Activated T-helper 2 cell treated with anti-CD3 and anti-CD28 coated beads, Interferon-gamma antibody, Interleukin-2, Interleukin-4, amounts not matched to agents 10 μg/mL and 5 μg/mL and 100 μg/mL, durations not matched to agents 14 hours and 24 hours and 36 hours (primary cell): ENCODE measurements at regions not wholly inside any gene's neighbourhood (a gene's known extent, or its start where the extent isn't known, plus 50 kb on each side); places are given as distances from the start of the nearest gene placed in this dataset.

Experiments
- DNase-seq: peaks from one replicate; pipeline ENCODE4 v3.0.0; 2021; ENCODE audit warnings: low spot score
- H3K27ac Mint-ChIP-seq: one replicate; pipeline ENCODE4 v1.8.0; 2021; ENCODE audit warnings: mixed read lengths
- H3K27me3 Mint-ChIP-seq: one replicate; pipeline ENCODE4 v1.8.0; 2021; ENCODE audit warnings: low read depth, mixed read lengths
- H3K36me3 Mint-ChIP-seq: one replicate; pipeline ENCODE4 v1.8.0; 2021; ENCODE audit warnings: low read depth, mixed read lengths
- H3K4me1 Mint-ChIP-seq: one replicate; pipeline ENCODE4 v1.8.0; 2021; ENCODE audit warnings: low read depth, mixed read lengths
- H3K4me3 Mint-ChIP-seq: one replicate; pipeline ENCODE4 v1.8.0; 2021; ENCODE audit warnings: low read depth, mild to moderate bottlenecking, moderate library complexity, mixed read lengths
- H3K9me3 Mint-ChIP-seq: one replicate; pipeline ENCODE4 v1.8.0; 2021; ENCODE audit warnings: mixed read lengths
- intact Hi-C: fragments of 100-400 bp; cut with micrococcal nuclease; formaldehyde crosslinking; loops from one replicate; pipeline ENCODE4 v1.15.1; 2023

GRCh38 chr13:78993792-78994191, 334.8 kb upstream of the OBI1 start:
- Mint-ChIP-seq H3K4me1 (no peaks in the 10 kb centered on the region), H3K9me3 (no peaks in the 10 kb centered on the region), H3K27me3 (peaks cover 2% of the 10 kb centered on the region), H3K27ac (no peak overlapping the region), H3K36me3 (no peaks in the 10 kb centered on the region), H3K4me3 (no peak overlapping the region)
- intact Hi-C loops, result no loop called here
- no peak for DNase-seq

GRCh38 chr13:78981913-78982312, 323.0 kb upstream of the OBI1 start:
- Mint-ChIP-seq H3K4me1 (no peaks in the 10 kb centered on the region), H3K27ac (no peak overlapping the region), H3K9me3 (no peaks in the 10 kb centered on the region), H3K4me3 (no peak overlapping the region), H3K27me3 (peaks cover 11% of the 10 kb centered on the region), H3K36me3 (no peaks in the 10 kb centered on the region)
- intact Hi-C loops, result no loop called here
- no peak for DNase-seq

DNA sequence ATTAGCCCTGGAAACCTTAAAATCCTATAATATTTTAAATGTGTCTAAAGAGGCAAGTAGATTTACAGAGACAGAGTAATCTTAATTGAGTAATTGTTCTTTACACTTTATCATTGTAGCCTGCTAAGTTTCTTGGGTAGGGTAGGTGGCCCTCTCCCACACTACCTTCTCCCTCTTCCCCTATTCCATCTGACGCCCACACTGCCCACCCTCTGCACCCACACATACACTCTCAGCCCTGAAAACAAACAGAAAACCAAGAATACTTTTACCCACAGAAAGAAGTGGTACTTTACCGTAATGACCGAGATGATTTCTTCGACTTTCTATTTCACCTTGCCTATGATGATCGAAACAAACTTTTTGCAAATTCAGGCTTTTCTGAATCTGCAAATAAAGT, 320.4 kb upstream of the OBI1 start:
- intact Hi-C loops, result loop anchor here (5.0 to 10.0 kb wide), 2 partner anchors 375 to 737 kb away; partner anchors contain the start of gene POU4F1
- Mint-ChIP-seq H3K9me3 (no peaks in the 10 kb centered on the region), H3K27me3 (peaks cover 9% of the 10 kb centered on the region), H3K36me3 (no peaks in the 10 kb centered on the region), H3K4me3 (no peak overlapping the region), H3K27ac (no peak overlapping the region), H3K4me1 (no peaks in the 10 kb centered on the region)
- DNase-seq, result no peak

- DNase-seq, result no peak
- H3K36me3 Mint-ChIP-seq, result no peaks in the 10 kb centered on the region
Observed at GRCh38 chr13:78978381-78978998, 319.5 kb upstream of the OBI1 start.

GRCh38 chr13:78977311-78977710, 318.4 kb upstream of the OBI1 start:
- Mint-ChIP-seq H3K27ac (no peak overlapping the region), H3K4me1 (no peaks in the 10 kb centered on the region), H3K27me3 (peaks cover 9% of the 10 kb centered on the region), H3K9me3 (no peaks in the 10 kb centered on the region), H3K4me3 (no peak overlapping the region), H3K36me3 (no peaks in the 10 kb centered on the region)
- intact Hi-C loops, result loop anchor here (5.0 to 10.0 kb wide), 2 partner anchors 373 to 735 kb away; partner anchors contain the start of gene POU4F1
- DNase-seq, result no peak

More at GRCh38 chr13:78978381-78978998, 319.5 kb upstream of the OBI1 start:
- Mint-ChIP-seq H3K27ac (no peak overlapping the region), H3K9me3 (no peaks in the 10 kb centered on the region), H3K4me1 (no peaks in the 10 kb centered on the region), H3K4me3 (no peak overlapping the region), H3K27me3 (peaks cover 9% of the 10 kb centered on the region)
- intact Hi-C loops, result loop anchor here (1.0 to 10.0 kb wide), 3 partner anchors 374 to 840 kb away; partner anchors contain the start of gene POU4F1

DNA sequence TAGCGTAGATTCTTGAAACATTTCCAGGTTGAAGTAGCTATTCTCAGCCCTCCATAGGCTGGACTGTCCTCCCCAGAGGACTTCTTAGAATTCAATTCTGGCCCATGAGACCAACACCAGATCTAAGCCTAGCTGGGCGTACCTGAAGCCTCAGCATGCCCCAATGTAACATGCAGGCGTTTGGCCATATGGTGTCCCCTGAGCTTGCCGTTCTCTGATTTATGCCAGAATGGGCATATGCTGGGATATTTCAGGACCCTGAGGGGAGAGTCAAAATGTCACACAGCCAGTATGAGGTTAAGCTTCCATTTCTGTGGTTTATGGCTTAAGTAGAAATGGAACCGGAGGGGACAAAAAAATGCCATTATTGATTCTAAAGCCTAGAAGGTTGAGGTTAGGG, 317.7 kb upstream of the OBI1 start:
- H3K27ac Mint-ChIP-seq, result no peak overlapping the region
- H3K27me3 Mint-ChIP-seq, result peaks cover 9% of the 10 kb centered on the region
- no peaks in the 10 kb centered on the region for H3K4me1 Mint-ChIP-seq
- H3K9me3 Mint-ChIP-seq, result no peaks in the 10 kb centered on the region
- DNase-seq, result no peak
- no peaks in the 10 kb centered on the region for H3K36me3 Mint-ChIP-seq
- H3K4me3 Mint-ChIP-seq, result no peak overlapping the region
- intact Hi-C loops, result loop anchor here (5.0 to 10.0 kb wide), 2 partner anchors 372 to 734 kb away; partner anchors contain the start of gene POU4F1

- no peak overlapping the region for H3K4me3 Mint-ChIP-seq
- no peak for DNase-seq
- no peaks in the 10 kb centered on the region for H3K4me1 Mint-ChIP-seq
- no peak overlapping the region for H3K27ac Mint-ChIP-seq
- no peaks in the 10 kb centered on the region for H3K9me3 Mint-ChIP-seq
- intact Hi-C loops, result loop anchor here (10.0 kb wide), 1 partner anchor 368 kb away; the partner anchor contains the start of gene POU4F1
- no peaks in the 10 kb centered on the region for H3K36me3 Mint-ChIP-seq
- H3K27me3 Mint-ChIP-seq, result peaks cover 2% of the 10 kb centered on the region
Observed at GRCh38 chr13:78972561-78972960, 313.6 kb upstream of the OBI1 start.

GRCh38 chr13:78971355-78972025, 312.5 kb upstream of the OBI1 start:
- no peaks in the 10 kb centered on the region for H3K36me3 Mint-ChIP-seq
- intact Hi-C loops, result loop anchor here (10.0 kb wide), 1 partner anchor 367 kb away; the partner anchor contains the start of gene POU4F1
- H3K27me3 Mint-ChIP-seq, result no peaks in the 10 kb centered on the region
- no peak overlapping the region for H3K4me3 Mint-ChIP-seq
- H3K27ac Mint-ChIP-seq, result no peak overlapping the region
- no peaks in the 10 kb centered on the region for H3K9me3 Mint-ChIP-seq
- no peak for DNase-seq
- no peaks in the 10 kb centered on the region for H3K4me1 Mint-ChIP-seq

GRCh38 chr13:78960881-78961280, 301.9 kb upstream of the OBI1 start:
- no peak overlapping the region for H3K27ac Mint-ChIP-seq
- intact Hi-C loops, result no loop called here
- H3K27me3 Mint-ChIP-seq, result no peaks in the 10 kb centered on the region
- DNase-seq, result no peak
- no peaks in the 10 kb centered on the region for H3K36me3 Mint-ChIP-seq
- no peak overlapping the region for H3K4me3 Mint-ChIP-seq
- no peaks in the 10 kb centered on the region for H3K9me3 Mint-ChIP-seq
- no peaks in the 10 kb centered on the region for H3K4me1 Mint-ChIP-seq

- DNase-seq, result no peak
- no peaks in the 10 kb centered on the region for H3K27me3 Mint-ChIP-seq
- intact Hi-C loops, result no loop called here
- H3K4me3 Mint-ChIP-seq, result no peak overlapping the region
- no peaks in the 10 kb centered on the region for H3K9me3 Mint-ChIP-seq
- no peak overlapping the region for H3K27ac Mint-ChIP-seq
- no peaks in the 10 kb centered on the region for H3K36me3 Mint-ChIP-seq
- H3K4me1 Mint-ChIP-seq, result no peaks in the 10 kb centered on the region
Observed at GRCh38 chr13:78958006-78958405, 299.1 kb upstream of the OBI1 start.

DNA sequence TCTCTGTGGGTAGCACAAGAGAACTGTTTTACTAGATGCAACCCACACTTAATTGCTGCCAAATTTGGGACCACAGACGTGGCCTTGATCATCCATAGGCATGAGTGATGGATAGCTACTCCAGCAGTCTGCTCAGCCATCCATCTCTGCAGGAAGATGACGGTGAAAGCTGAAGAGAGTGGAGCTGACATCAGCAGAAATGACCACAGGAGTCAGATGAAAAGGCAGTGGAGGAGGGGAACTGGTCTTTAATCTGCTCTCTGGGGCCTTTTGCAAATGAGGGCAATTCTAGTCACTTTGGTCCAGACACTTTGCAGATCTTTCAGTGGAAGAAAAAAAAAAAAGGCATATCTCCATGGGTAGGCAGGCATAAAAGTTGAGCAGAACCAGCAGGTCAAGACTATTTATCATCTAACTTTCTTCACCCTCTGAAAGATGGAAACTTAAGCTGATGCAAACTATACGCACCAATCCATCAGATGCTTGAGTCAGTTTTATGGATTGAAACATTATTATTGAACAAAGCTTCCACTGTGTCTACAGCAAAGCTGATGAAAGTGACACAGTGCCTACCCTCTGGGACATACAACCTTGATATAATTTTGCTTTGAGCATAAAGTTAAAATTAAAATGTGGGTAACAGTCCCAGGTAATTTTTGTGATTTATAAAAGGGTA, 281.6 kb upstream of the OBI1 start:
- intact Hi-C loops, result no loop called here
- DNase-seq, result no peak
- Mint-ChIP-seq H3K27me3 (no peaks in the 10 kb centered on the region), H3K4me1 (no peaks in the 10 kb centered on the region), H3K27ac (no peak overlapping the region), H3K36me3 (no peaks in the 10 kb centered on the region), H3K9me3 (no peaks in the 10 kb centered on the region), H3K4me3 (no peak overlapping the region)

GRCh38 chr13:78934336-78934735, 275.4 kb upstream of the OBI1 start:
- intact Hi-C loops, result no loop called here
- Mint-ChIP-seq H3K9me3 (no peaks in the 10 kb centered on the region), H3K4me3 (no peak overlapping the region), H3K27ac (no peak overlapping the region), H3K27me3 (no peaks in the 10 kb centered on the region), H3K36me3 (no peaks in the 10 kb centered on the region), H3K4me1 (no peaks in the 10 kb centered on the region)
- DNase-seq, result no peak

DNA sequence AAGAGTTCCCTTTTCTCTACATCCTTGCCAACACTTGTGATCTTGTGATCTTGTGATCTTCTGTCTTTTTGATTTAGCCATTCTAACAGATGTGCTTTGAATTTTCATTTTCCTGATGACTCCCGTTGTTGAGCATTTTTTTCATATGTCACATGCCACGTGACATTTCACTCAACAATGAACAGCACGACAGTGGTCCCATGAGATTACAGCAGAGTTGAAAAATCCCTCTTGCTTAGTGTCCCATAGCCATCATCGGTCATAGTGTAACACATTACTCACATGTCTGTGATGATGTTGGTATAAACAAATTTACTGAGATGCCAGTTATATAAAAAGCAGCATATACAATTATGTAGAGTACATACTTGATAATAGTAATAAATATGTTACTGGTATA, 256.1 kb upstream of the OBI1 start:
- no peaks in the 10 kb centered on the region for H3K4me1 Mint-ChIP-seq
- H3K27ac Mint-ChIP-seq, result no peak overlapping the region
- no peaks in the 10 kb centered on the region for H3K9me3 Mint-ChIP-seq
- H3K36me3 Mint-ChIP-seq, result no peaks in the 10 kb centered on the region
- DNase-seq, result no peak
- no peaks in the 10 kb centered on the region for H3K27me3 Mint-ChIP-seq
- intact Hi-C loops, result no loop called here
- H3K4me3 Mint-ChIP-seq, result no peak overlapping the region
